GM19463 (cell line): ENCODE measurements at regions not wholly inside any gene's neighbourhood (a gene's known extent, or its start where the extent isn't known, plus 50 kb on each side); places are given as distances from the start of the nearest gene placed in this dataset.
"Not testable (repeated sequence)": the region's sequence is repeated elsewhere in the genome, so short reads cannot be mapped to it uniquely, and the experiment has no call there.

Experiments used
- ATAC-seq: cut with Tn5 transposase; IDR thresholded peaks from one replicate; pipeline ENCODE4 v1.9.1; 2021; ENCODE audit warnings: mild to moderate bottlenecking, moderate library complexity; ENCODE audit not compliant: unreplicated experiment

DNA sequence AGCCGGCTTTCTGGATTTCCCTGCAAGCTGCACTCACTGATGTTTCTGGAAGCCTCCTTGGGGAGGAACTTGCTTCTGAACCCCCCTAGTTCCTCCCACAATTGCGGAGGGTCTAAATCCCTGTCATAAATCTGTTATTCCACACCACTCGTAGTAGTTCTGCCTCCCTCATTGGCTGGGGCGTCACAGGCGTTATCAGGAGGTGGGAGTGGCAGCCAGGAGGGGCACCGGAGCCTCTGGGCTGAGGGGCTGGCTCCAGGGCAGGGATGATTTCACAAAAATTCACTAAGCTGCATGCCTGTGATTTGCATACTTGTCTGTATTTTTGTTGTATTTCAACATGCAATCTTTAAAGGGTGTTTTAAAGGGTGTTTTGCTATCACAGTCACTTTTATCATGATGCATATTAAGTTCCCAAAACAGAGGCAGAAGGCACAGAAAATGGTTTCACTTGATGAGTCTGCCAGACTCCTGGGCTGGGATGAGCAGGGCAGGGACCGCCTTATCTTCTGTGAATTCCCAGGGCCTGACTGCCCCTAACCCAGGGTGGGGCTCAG, 176.2 kb upstream of the FOXF1 start:
- ATAC-seq, result no peak

DNA sequence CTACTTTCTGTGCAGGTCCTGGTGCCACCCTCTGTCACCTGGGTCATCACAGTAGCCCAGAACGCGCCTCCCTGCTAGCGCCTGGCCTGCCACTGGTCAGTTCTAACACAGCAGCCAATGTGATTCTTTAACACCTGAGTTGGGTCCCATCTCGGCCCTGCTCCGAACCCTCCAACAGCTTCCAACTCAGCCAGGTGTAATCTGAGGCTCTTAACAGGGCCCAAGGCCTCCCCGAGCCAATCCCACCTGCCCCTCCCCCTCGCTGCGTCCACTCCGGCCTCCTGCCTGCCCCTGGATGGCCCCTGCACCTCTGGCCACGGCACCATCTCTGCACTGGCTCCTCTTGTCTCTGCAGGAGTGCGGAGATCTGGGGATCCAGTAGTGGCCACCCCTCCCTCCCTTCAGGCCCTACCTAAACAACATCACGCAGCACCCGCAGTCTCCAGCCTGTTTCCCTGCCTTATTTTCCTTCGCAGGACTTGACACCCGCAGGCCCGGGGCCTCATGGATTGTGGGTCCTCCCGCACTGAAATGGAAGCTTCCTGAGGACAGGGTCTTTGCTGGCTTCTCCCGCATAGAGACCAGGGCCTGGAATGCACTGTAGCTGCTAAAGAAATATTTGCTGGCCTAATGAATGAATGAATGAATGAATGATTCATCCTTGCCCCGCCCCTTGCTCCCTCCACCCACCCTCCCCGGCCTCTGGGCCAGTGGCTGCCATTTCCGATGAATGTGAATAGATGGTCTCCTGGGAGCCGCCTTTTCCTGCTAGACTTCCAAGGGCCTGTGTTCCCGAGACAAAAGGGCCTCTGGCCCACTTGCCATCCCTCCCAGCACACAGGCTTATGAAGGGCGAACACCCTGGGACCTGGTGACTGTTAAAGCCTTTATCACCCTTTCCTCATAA, 174.8 kb upstream of the FOXF1 start:
- no peak for ATAC-seq

DNA sequence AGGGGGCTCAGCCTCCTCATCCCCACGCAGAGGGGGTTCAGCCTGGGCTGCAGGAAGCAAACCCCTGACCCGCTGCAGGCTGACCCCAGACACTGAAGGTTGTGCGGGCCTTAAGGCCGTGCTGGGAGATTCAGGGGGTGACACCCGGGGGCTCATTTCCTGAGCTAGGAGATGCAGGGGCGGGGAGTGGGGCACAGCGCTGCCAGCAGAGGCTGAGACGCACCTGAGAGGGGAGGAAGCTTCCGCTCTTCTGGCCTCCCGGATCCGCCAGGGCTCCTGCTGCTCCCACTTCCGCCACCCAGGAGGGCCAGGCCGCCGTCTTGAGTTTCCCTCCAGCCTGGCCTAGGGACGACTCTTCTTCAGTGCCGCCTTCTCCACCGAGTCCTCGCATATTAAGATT, 173.2 kb upstream of the FOXF1 start:
- no peak for ATAC-seq

DNA sequence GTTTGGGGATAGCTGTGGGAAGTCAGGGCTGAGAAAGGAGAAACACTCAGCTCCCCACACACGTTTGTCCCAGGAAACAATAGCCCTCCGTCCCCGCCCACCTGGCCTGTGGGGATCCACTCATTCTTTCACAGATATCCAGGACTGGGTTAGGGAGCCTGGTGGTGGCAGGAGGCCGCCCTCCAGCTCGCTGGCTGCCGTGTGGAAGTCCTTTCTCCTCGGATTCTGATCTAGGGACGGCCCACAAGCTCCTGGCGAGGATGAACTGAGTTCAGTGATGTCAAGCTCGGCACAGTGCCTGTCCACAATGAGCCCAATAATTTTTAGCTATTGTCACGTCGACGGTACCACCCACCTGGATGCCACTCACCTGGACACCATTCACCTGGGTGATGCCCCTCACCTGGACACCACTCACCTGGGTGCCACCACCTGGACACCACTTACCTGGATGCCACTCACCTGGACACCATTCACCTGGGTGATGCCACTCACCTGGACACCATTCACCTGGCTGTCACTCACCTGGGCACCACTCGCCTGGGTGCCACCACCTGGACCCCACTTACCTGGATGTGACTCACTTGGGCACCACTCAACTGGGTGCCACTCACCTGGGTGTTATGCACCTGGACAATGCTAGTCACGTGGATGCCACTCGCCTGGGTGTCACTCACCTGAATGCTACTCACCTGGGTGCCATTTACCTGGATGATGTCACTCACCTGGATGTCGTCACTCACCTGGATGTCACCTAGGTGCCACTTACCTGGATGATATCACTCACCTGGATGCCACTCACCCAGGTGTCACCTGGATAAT, 172.5 kb upstream of the FOXF1 start:
- ATAC-seq, result no peak

DNA sequence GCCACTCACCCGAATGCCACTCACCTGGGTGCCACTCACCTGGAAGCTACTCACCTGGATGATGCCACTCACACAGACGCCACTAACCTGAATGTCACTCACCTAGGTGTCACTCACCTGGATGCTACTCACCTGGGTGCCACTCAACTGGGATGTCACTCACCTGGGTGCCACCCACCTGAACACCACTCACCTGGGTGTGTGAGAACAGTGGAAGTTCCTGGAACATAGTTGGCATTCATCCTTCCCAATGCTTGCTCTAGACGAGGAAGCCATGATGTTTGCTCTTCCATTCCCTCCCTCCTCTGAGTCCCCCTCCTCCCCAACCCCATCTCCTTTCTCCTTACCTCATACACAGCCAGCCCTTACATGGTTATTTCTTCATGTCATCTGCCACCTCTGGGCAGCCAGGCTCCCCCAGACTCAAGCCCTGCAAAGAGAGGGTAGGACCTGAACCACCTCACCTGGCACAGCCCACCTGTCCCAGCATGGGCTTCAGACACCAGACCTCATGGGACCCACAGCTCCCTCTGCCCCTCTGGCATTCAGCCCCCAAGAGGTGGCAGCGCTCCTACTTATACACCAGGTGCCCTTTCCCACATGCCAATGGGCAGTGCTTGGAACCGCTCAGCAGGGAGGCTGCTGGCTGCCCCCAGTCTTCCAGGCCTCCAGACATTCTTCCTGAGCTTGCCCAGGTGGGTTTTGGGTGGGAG, 171.8 kb upstream of the FOXF1 start:
- no peak for ATAC-seq

DNA sequence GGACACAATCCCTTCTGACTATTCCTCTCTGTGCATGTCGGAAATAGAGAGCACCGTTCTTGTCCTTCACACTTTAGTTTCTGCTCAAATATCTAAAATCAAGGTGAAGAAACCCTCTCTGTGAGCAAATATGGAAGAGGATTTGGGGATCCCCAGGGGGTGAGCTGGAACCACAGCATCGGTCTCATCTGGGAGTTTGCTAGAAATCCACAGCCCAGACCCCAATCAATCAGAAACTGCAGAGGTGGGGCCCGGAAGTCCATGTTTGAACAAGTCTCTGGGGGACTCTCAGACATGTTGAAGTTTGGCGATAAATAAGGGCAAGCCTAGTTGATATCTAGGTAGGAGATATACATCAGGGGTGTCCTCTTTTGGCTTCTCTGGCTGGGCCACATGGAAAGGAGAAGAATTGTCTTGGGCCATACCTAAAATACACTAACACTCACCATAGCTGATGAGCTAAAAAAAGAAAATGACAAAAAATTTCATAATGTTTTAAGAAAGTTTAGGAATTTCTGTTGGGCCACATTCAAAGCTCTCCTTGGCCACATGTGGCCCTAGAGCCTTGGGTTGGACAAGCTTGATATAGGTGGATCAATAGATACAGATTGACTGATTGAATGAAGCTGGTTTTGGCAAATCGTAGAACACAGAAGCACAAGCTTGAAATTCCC, 168.0 kb upstream of the FOXF1 start:
- no peak for ATAC-seq

DNA sequence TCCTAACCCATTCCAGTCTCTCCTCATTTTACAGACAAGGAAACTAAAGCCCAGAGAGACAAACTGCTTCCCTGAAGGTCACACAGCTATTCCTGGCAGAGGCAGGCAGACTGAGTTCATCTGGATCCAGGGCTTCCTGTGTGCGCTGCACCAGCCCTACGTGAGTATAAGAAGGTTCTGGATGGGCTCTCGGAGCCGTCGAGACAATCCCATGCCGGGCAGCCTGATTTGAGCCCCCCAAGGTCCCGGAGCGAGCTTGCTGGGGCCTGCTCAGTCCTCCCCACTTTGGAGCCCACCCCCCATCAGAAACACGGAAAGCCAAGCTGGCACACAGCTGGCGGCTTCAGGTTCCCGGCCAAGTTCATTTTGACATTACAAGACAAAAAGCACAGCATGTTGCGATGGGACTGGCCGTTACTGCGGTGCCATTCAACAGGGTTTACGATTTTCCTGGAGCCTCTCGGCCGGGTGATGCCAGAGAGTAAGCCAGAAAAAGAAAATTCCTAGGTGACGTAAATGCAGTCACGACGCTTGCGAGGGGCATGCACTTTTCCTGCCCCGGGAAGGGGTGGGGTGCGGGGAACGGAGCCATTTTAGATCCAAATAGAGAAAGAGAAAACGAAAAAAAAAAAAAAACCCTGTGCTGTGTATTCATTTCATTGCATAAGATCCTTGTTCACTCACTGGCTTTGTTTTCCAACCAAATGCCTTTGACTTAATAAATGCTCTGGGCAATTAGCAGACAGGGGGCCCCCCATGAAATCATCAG, 167.1 kb upstream of the FOXF1 start:
- no peak for ATAC-seq

DNA sequence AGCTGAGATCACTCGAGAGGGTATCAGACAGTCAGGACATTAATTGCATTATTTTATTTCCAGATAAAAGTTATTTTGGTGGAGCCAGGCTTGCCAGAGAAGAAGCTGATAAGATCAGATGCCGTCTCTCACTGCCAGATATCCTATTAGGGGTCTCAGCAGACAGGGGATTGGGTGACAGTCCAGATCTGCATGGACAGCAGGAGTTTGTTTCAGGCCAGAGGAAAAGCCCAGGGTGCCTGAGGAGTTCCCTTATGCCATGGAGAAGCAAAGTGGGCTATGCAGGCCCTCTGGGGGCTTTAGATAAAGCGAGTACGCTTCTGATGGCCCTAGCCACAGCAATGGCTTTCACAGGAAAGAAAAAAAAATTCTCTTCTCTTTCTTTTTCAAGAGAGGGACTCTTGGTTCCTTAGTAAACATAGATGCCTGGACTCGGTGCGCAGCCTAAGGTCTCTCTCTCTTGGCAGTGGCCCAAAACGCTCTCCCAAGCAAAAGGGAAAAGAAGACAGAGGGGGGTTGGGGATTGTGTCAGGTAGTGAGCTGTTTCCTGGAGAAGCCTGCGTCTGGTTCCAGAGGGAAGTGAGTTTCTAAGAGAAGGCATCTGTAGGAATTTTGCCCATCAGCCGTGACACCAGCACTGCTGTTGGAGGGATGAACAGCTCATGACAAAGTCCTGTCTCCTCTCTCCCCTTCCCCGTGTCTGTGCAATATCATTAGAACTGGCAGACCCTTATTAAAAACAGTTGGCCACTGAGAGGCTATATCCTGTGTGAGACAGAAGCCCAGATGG, 166.3 kb upstream of the FOXF1 start:
- no peak for ATAC-seq

DNA sequence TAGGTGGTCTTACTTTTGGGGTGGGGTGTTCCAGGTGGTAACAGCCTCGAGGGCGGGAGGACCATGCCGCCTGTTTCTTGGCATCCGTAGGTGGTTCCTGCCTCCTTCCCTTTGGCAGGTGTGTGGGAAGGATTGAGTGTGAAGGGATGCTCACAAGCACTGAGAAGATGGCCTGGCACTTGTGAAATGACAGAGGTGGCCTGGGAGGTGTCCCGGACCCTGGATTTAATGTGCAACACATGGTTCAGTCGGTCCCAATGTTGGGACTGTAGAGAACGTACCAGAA, 165.8 kb upstream of the FOXF1 start:
- no peak for ATAC-seq

DNA sequence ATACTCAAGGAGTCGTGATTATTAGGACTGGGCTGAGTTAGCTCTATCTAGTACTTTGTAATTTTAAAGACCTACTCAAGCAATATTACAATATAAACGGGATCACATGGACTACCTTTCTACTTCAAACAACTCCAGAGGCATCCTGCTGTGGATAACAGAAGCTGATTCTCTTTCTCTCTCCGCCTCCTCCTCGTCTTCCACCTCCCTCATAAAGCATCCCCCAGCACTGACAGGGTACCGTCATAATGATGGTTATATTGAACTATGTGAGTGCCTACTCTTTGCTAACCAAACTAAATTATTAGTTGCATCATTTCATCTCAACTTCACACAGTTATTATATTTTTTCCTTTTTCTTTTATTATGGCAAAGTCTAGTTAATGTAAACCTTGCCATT, 165.4 kb upstream of the FOXF1 start:
- no peak for ATAC-seq

DNA sequence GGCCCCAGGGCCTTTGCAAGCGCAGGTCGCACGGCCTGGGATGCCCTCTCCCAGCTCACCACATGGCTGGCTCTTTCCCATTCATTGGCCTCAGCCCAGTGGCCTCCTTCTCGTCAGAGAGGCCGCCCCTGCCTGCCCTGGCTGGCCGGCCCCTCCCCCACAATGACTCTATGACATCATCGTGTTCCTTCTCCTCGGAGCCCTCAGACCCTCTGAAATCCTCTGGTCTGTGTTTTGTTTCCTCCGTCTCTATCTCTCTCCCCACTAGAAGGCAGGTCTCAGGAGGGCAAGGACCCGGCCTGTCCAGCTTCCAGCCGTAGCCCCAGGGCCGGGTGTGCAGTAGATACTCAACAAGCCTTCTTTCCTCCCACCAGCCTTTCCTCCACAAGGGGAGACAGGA, 164.8 kb upstream of the FOXF1 start:
- ATAC-seq, result no peak

DNA sequence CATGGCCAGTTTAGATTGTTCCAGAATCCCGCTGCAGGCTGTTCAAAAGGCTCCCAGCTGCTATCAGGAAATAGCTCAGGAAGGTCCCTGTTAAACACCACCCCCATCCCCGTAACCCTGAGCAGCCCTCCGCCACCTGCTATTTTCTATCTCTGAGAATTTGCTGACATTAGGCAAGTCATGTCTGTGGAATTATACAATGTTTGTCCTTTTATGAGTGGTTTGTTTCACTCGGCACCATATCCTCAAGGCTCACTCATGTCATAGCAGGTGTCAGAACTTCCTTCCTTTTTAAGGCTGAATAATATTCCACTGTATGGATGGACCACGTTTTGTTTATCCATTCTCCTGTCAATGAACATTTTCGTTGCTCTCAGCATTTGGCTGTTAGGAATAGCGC, 164.3 kb upstream of the FOXF1 start:
- no peak for ATAC-seq

DNA sequence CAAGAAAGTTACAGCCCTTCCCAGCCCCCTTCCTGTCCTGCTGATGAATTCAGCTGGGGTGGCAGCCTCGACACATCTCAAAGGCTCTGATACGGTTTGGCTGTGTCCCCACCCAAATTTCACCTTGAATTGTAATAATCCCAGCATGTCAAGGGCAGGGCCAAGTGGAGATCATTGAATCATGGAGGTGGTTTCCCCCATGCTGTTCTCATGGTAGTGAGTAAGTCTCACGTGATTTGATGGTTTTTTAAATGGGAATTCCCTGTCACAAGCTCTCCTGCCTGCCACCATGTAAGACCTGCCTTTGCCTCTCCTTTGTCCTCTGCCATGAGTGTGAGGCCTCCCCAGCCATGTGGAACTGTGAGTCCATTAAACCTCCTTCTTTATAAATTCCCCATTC, 163.2 kb upstream of the FOXF1 start:
- ATAC-seq, result no peak

DNA sequence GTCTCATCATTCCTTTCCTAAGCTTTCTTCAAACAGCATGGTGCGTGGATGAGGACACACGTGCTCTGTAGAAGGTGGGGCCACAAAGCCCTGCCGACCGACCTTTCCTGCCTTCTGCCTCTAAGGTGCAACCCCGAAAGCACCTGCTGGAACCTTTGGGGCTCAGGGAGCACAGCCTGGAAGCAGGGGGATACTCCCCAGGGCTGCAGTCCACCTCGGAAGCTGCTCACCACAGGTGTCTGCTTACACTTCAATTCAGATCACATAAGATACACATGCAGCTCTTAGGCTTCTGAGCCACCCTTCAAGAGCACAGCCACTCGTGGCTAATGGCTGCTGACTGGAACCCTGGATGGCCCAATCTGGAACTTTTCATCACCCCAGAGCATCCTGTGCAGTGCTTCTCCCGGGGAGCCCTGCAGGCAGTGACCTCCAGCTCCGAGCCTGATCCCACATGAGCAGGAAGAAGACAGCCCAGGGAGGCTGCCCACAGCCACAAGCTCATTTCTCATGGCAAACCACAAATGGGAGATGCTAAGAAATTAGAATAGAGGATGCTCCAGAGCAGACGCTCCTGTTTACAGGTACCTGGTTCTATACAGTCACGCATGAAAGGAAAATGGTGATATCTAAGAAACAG, 162.3 kb upstream of the FOXF1 start:
- ATAC-seq, result no peak

DNA sequence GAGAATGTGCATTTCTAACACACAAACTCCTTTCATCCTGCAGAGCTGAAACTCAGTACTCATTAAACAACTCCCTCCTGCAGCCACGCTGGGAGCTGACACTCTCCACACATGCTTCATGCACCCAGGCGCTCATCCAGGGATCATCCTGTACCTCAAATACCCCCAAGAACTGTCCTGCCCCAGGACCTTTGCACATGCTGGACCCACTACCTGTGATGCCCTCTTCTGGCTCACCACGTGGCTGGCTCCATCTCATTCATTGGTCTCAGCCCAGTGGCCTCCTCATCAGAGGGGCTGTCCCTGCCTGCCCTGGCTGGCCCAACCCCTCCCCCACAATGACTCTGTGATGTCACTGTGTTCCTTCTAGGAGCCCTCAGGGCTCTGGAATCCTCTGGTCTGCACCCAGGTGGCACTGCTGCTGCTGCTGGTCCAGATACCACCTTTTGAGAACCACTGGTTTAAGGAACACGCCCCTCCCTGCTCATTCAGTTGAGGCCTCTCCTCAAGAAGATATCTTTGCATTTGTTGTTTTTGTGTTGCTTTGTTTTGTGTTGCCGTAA, 160.9 kb upstream of the FOXF1 start:
- ATAC-seq, result no peak

DNA sequence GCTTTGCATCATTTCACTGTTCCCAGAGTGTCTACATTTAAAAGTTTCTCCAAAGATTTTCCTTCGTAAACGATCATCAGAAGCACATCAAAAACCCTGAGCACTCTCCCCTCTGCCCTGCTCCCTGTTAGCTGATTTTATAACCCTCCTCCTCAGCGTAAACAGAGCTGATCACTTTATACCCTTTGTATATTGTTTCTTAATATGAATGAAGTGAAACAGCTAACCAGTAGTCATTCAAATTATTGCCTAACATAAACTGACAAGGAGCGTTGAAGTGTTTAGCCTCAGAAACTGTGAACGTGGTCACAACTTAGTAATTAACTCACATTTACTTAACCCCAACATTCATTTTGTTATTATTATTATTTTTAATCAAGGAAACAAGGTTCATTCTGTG, 160.0 kb upstream of the FOXF1 start:
- no peak for ATAC-seq

DNA sequence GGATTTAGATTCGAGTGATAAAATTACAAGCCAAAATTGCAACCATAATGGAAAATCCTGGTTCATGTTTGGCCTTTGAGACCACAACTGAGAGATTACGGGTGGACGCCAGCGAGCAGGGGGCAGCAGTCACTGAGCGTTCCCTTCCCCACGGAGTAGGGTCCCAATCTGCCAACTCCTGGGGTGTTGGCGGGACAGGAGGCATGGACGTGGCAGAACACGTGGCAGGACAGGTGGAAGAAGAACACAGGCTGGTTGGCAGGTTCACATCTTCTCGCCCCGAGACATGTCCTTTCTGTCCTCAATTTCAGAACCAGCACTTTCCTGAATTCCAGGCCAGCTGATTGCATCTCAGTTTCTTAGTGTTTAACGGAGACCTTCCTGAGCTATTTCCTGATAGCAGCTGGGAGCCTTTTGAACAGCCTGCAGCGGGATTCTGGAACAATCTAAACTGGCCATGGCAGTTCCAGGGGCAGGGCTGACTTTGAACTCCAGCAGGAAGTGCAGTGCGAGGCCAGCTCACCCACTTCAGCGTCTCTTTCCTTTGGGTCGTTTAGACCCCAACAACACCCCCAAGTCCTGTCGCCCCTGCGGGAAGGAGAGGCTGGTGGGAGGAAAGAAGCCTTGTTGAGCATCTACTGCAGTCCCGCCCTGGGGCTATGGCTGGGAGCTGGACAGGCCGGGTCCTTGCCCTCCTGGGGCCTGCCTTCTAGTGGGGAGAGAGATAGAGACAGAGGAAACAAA, 159.1 kb upstream of the FOXF1 start:
- no peak for ATAC-seq

DNA sequence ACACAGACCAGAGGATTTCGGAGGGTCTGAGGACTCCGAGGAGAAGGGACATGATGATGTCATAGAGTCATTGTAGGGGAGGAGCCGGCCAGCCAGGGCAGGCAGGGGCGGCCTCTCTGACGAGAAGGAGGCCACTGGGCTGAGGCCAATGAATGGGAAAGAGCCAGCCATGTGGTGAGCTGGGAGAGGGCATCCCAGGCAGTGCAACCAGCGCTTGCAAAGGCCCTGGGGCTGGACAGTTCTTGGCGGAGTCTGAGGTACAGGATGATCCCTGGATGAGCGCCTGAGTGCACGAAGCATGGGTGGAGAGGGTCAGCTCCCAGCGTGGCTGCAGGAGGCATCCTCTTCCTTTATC, 158.6 kb upstream of the FOXF1 start:
- not testable (repeated sequence) for ATAC-seq
